GM23338 (cell line): ENCODE measurements at regions not wholly inside any gene's neighbourhood (a gene's known extent, or its start where the extent isn't known, plus 50 kb on each side); places are given as distances from the start of the nearest gene placed in this dataset.
A peak's percentile ranks its signal among the peaks of the same experiment; 100 is the strongest.

Experiments used
- ATAC-seq: fragments of 200-7000 bp; cut with Tn5 transposase; 3 replicates; pipeline ENCODE4 v1.9.1; 2020
- DNase-seq: peaks from one replicate; pipeline ENCODE4 v3.0.0-alpha.2; 2015; ENCODE audit warnings: low spot score
- H2AFZ ChIP-seq: fragments of 200-600 bp; sonication (generic); 2 replicates; pipeline ENCODE4 v1.8.0; 2016; ENCODE audit warnings: antibody characterized with exemption, mild to moderate bottlenecking, moderate library complexity
- H3F3A ChIP-seq: fragments of 200-600 bp; sonication (generic); replicated peaks from 2 replicates; pipeline ENCODE4 v1.8.0; 2017; ENCODE audit warnings: antibody characterized with exemption, mixed run types, low read depth
- H3K27ac ChIP-seq: fragments of 200-600 bp; sonication (generic); 2 replicates; pipeline ENCODE4 v1.6.1; 2016; ENCODE audit warnings: low read depth
- H3K27me3 ChIP-seq: fragments of 200-600 bp; sonication (generic); 2 replicates; pipeline ENCODE4 v1.8.0; 2016; ENCODE audit warnings: mild to moderate bottlenecking, mixed run types, moderate library complexity; ENCODE audit not compliant: insufficient read depth
- H3K36me3 ChIP-seq: fragments of 200-600 bp; sonication (generic); 2 replicates; pipeline ENCODE4 v1.8.0; 2016; ENCODE audit warnings: mild to moderate bottlenecking; ENCODE audit not compliant: insufficient read depth
- H3K4me1 ChIP-seq: fragments of 200-600 bp; sonication (generic); 2 replicates; pipeline ENCODE4 v1.8.0; 2016; ENCODE audit warnings: mild to moderate bottlenecking, moderate library complexity; ENCODE audit not compliant: insufficient read depth
- H3K4me2 ChIP-seq: fragments of 200-600 bp; sonication (generic); 2 replicates; pipeline ENCODE4 v1.7.1; 2017; ENCODE audit warnings: mixed run types
- H3K4me3 ChIP-seq: fragments of 200-600 bp; sonication (generic); 2 replicates; pipeline ENCODE4 v1.6.1; 2016; ENCODE audit warnings: mixed run types
- H3K79me2 ChIP-seq: fragments of 200-600 bp; sonication (generic); replicated peaks from 2 replicates; pipeline ENCODE4 v1.8.0; 2017; ENCODE audit warnings: mild to moderate bottlenecking; ENCODE audit not compliant: insufficient read depth
- H3K9me2 ChIP-seq: fragments of 200-600 bp; sonication (generic); 2 replicates; pipeline ENCODE4 v1.8.0; 2017; ENCODE audit not compliant: insufficient read depth
- H4K20me1 ChIP-seq: fragments of 200-600 bp; sonication (generic); replicated peaks from 2 replicates; pipeline ENCODE4 v1.8.0; 2017; ENCODE audit warnings: mild to moderate bottlenecking; ENCODE audit not compliant: insufficient read depth
- H3K27ac Mint-ChIP-seq: 2 replicates; pipeline ENCODE4 v1.8.0; 2020; ENCODE audit warnings: inconsistent platforms, mild to moderate bottlenecking, moderate library complexity, mixed read lengths
- H3K27me3 Mint-ChIP-seq: 3 replicates; pipeline ENCODE4 v1.8.0; 2022; ENCODE audit warnings: low read depth, mild to moderate bottlenecking, moderate library complexity, mixed read lengths, inconsistent platforms; ENCODE audit not compliant: insufficient read depth, poor library complexity
- H3K36me3 Mint-ChIP-seq: 3 replicates; pipeline ENCODE4 v1.8.0; 2021; ENCODE audit warnings: low read depth, mild to moderate bottlenecking, inconsistent platforms, moderate library complexity, mixed read lengths
- H3K4me1 Mint-ChIP-seq: 3 replicates; pipeline ENCODE4 v1.8.0; 2020; ENCODE audit warnings: mild to moderate bottlenecking, inconsistent platforms, mixed read lengths
- H3K4me3 Mint-ChIP-seq: 3 replicates; pipeline ENCODE4 v1.8.0; 2021; ENCODE audit warnings: moderate library complexity, mild to moderate bottlenecking, inconsistent platforms, mixed read lengths
- H3K9me3 Mint-ChIP-seq: 3 replicates; pipeline ENCODE4 v1.8.0; 2020; ENCODE audit warnings: moderate library complexity, mild to moderate bottlenecking, inconsistent platforms, mixed read lengths
- CTCF ChIP-seq, 2 experiments: fragments of 200-600 bp in 1 of 2; sonication (generic) in 1 of 2; conservative IDR thresholded peaks; 2 replicates each; pipeline versions ENCODE4 v1.5.1 to v1.6.1; 2016 to 2017; ENCODE audit warnings: antibody characterized with exemption in 2 of 2, low read depth in 2 of 2, mild to moderate bottlenecking in 2 of 2, moderate library complexity in 1 of 2
- ETS1 ChIP-seq: IDR thresholded peaks from 2 replicates; pipeline ENCODE4 v1.6.1; 2016; ENCODE audit warnings: antibody characterized with exemption
- EZH2 ChIP-seq: fragments of 200-600 bp; sonication (generic); IDR thresholded peaks from one replicate; pipeline ENCODE4 v1.8.0; 2017; ENCODE audit warnings: antibody characterized with exemption, mild to moderate bottlenecking, low read depth; ENCODE audit not compliant: unreplicated experiment
- EZH2phosphoT487 ChIP-seq: fragments of 200-600 bp; sonication (generic); IDR thresholded peaks from one replicate; pipeline ENCODE4 v1.8.1; 2018; ENCODE audit warnings: antibody characterized with exemption; ENCODE audit not compliant: unreplicated experiment
- REST ChIP-seq: IDR thresholded peaks from one replicate; pipeline ENCODE4 v1.6.1; 2018; ENCODE audit warnings: antibody characterized with exemption; ENCODE audit not compliant: unreplicated experiment
- ZNF114 ChIP-seq: fragments of 250-450 bp; sonication (Bioruptor Pico); IDR thresholded peaks from 2 replicates; pipeline ENCODE4 v1.5.0; 2020; ENCODE audit warnings: mild to moderate bottlenecking, moderate library complexity
- ZNF331 ChIP-seq: fragments of 250-450 bp; sonication (Bioruptor Pico); IDR thresholded peaks from 2 replicates; pipeline ENCODE4 v1.5.0; 2020; ENCODE audit warnings: low read depth, mild to moderate bottlenecking, moderate library complexity
- ZNF462 ChIP-seq: fragments of 250-450 bp; sonication (Bioruptor Pico); IDR thresholded peaks from 2 replicates; pipeline ENCODE4 v1.5.0; 2020; ENCODE audit warnings: mild to moderate bottlenecking, moderate library complexity

GRCh38 chr11:22539821-22540256 is 85.8 kb downstream of the FANCF start:
- Mint-ChIP-seq H3K4me3 (no peak overlapping the region), H3K9me3 (no peaks in the 10 kb centered on the region), H3K27me3 (no peaks in the 10 kb centered on the region), H3K4me1 (peaks cover 4% of the 10 kb centered on the region), H3K36me3 (no peaks in the 10 kb centered on the region), H3K27ac (no peak overlapping the region)
- DNase-seq (peak; percentile 56), ATAC-seq (peak; percentile 83)
- H3K4me1 ChIP-seq = no peaks in the 10 kb centered on the region
- TF ChIP-seq ZNF114 (no peak), CTCF (conservative IDR thresholded peaks at IDR 0.05; ENCODE audit: low read depth in 2 of 2) (peak; percentile 68 to 78), EZH2 (no peak), EZH2phosphoT487 (no peak), ZNF331 (CRISPR knock-in tag) (no peak), REST (no peak), ETS1 (no peak), ZNF462 (CRISPR knock-in tag) (no peak)
- no peaks in the 10 kb centered on the region for H3K9me2 ChIP-seq
- no peaks in the 10 kb centered on the region for H3F3A ChIP-seq
- no peaks in the 10 kb centered on the region for H3K79me2 ChIP-seq
- H4K20me1 ChIP-seq = no peaks in the 10 kb centered on the region
- no peak overlapping the region for H3K4me2 ChIP-seq
- no peak overlapping the region for H3K4me3 ChIP-seq
- H3K27me3 ChIP-seq = no peaks in the 10 kb centered on the region
- no peak overlapping the region for H2AFZ ChIP-seq
- no peak overlapping the region for H3K27ac ChIP-seq
- no peaks in the 10 kb centered on the region for H3K36me3 ChIP-seq
